ENCODE measurements at regions not wholly inside any gene's neighbourhood (a gene's known extent, or its start where the extent isn't known, plus 50 kb on each side); places are given as distances from the start of the nearest gene placed in this dataset.

DNA sequence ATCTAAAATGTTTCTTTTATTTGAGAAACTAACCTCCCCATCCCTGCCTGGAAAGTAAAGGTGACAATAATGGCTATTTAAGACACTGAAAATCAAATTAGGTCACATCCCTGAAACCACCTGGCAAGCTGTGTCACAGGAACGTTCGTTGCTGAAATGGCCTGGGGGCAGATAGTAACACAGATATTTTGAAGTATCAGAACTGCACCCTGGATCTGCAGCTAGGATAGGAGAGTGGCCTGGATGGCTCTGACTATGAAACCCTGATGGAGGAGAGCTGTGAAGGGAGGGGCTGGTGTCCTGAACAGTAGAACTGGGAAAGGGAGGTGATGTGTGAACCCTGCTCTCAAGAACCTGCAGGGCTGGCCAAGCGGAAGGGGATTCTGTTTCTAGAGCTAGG, 648.3 kb upstream of the CFAP20DC start:
- no peak for FAIRE-seq
- no peak for DNase-seq (ENCODE audit: insufficient read length, low spot score)
- TF ChIP-seq, protein P1, sequence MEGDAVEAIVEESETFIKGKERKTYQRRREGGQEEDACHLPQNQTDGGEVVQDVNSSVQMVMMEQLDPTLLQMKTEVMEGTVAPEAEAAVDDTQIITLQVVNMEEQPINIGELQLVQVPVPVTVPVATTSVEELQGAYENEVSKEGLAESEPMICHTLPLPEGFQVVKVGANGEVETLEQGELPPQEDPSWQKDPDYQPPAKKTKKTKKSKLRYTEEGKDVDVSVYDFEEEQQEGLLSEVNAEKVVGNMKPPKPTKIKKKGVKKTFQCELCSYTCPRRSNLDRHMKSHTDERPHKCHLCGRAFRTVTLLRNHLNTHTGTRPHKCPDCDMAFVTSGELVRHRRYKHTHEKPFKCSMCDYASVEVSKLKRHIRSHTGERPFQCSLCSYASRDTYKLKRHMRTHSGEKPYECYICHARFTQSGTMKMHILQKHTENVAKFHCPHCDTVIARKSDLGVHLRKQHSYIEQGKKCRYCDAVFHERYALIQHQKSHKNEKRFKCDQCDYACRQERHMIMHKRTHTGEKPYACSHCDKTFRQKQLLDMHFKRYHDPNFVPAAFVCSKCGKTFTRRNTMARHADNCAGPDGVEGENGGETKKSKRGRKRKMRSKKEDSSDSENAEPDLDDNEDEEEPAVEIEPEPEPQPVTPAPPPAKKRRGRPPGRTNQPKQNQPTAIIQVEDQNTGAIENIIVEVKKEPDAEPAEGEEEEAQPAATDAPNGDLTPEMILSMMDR (IDR thresholded peaks at IDR 0.05; ENCODE audit: insufficient read depth, missing control alignments), result no peak

DNA sequence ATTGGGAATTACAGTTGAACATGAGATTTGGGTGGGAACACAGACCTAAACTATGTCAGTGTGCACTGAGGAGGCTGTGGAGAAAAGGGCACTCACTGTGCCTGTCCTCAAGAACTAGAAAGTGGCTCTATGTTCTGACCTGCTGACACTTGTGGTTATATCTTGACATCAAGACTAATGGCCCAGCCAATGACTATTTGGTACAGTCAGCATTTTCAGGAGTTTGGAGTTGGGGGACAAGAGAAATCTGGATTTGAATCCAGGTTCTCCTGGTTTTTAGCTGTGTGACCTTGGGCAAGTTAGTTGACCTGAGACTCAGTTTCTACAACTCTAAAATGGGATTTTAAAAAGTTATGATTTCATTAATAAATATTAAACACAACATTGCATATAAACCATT, 647.0 kb upstream of the CFAP20DC start:
- FAIRE-seq (no peak), DNase-seq (ENCODE audit: insufficient read length, low spot score) (no peak)
- TF ChIP-seq, protein P1 (IDR thresholded peaks at IDR 0.05; ENCODE audit: insufficient read depth, missing control alignments), result no peak

DNA sequence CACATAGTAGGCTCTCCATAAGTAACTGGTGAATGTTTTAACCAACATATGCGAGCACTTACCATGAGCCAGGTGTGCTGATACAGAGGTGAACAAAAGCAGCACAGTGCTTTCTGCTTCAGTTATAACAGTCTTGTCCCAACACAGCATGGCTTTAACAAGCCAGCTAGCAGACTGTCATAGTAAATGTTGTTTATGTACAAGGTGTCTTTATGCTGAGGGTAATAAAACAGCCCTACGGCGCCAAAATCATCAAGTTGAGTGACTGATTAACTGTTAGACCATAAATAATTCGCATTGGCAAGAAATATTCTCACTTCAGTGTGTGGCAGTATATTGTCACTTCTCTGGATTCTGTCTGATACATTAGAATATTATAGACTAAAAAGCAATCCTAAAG, 646.0 kb upstream of the CFAP20DC start:
- DNase-seq (ENCODE audit: insufficient read length, low spot score) (no peak), FAIRE-seq (no peak)
- TF ChIP-seq, protein P1 (IDR thresholded peaks at IDR 0.05; ENCODE audit: insufficient read depth, missing control alignments), result no peak

DNA sequence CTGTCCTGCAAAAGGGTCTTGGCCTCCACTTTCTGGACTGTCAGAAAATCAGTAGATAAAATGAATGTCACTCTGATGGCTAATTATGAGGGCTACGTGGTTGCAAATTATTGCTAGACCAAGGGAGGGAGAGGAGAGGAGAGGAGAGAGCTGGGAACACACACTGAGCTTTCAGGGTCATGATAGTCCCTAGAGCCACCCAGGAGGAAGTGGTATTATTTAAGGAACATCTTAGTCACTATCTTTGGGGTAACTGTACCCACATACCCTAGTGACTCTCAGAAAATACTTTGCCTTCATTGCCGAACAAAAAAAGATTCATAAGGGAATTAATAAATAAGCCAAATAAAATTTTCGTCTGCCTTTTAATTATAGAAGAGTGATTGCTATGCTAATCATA, 642.3 kb upstream of the CFAP20DC start:
- FAIRE-seq, result no peak
- no peak for DNase-seq (ENCODE audit: insufficient read length, low spot score)
- TF ChIP-seq, protein P1 (IDR thresholded peaks at IDR 0.05; ENCODE audit: insufficient read depth, missing control alignments), result no peak

DNA sequence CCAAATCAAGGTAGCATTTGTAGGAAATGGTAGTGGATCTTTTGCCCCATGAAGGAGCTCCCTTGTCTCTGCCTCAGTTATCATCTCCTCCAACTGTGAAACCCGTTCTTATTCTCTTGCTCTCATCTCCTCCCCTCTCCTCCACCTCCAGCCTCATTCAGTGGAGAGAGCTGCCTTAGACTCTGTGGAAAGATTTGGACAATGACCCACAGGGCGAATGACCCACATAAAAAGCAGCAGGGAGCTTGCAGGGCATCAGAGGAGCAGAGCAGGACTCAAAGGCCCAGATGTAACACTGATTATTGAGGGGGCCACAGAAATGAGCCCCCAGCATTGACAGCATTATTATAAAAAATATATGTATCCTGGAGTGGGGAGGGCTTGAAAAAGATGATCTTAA, 641.1 kb upstream of the CFAP20DC start:
- DNase-seq (ENCODE audit: insufficient read length, low spot score) (no peak), FAIRE-seq (no peak)
- TF ChIP-seq, protein P1 (IDR thresholded peaks at IDR 0.05; ENCODE audit: insufficient read depth, missing control alignments), result no peak

DNA sequence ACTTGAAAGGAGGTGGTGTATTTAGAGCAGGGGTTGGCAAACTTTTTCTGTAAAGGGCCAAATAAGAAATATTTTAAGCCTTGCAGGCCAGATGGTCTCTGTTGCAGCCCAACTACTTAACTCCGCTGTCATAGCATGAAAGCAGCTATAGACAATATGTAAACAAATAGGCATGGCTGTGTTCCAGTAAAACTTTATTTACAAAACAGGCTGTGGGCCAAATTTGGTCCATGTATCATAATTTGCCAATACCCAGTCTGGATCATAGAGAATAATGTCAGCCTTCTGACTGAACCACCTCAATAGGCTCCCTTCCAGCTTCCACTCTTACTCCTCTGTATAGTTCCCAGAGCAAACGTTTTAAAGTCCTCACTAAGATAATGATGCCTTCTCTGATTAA, 638.8 kb upstream of the CFAP20DC start:
- FAIRE-seq (no peak), DNase-seq (ENCODE audit: insufficient read length, low spot score) (no peak)

DNA sequence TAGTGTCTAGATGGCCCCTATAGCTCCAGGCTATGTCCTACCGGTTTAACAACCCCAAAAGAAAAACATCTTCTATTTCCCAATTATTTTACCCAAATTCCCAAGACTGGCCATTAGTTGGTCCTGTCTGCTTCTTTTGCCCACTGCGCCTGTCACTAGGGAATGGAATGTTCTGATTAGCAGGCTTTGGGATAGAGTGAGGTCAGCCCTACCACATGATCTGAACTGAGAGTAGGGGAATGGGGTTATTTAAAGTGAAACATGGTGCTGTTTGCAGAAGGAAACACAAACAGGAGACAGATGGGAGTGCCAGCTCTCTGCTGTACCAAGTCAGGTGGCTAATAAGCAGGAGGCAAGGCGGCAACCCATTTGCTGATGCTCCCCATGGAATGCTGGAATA, 635.6 kb upstream of the CFAP20DC start:
- FAIRE-seq (no peak), DNase-seq (ENCODE audit: insufficient read length, low spot score) (no peak)
- TF ChIP-seq, protein P1 (IDR thresholded peaks at IDR 0.05; ENCODE audit: insufficient read depth, missing control alignments), result no peak

More for the DNA sequence above, 638.8 kb upstream of the CFAP20DC start:
- TF ChIP-seq, protein P1 (IDR thresholded peaks at IDR 0.05; ENCODE audit: insufficient read depth, missing control alignments), result no peak

Data from D721Med (cell line).